ENCODE measurements at regions not wholly inside any gene's neighbourhood (a gene's known extent, or its start where the extent isn't known, plus 50 kb on each side); places are given as distances from the start of the nearest gene placed in this dataset.

DNA sequence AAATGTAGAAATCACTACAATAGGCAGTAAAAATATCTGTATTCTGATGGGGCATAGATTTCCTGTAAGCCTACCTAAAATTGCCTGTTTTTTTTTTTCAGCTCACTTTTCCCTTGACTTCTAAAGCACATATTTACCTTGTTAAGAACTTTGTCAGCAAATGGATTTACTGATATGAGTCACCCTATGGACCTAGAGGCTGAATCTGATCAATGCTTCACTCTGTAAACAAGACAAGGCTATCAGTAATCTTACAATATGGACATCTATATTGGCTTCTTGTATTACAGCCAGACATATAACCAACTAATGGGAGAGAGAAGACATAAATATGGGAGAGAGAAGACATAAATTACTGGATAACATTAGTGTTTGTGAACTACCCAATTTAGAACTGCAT is 792.7 kb upstream of the CHD1 start:
- TF ChIP-seq, protein P1, sequence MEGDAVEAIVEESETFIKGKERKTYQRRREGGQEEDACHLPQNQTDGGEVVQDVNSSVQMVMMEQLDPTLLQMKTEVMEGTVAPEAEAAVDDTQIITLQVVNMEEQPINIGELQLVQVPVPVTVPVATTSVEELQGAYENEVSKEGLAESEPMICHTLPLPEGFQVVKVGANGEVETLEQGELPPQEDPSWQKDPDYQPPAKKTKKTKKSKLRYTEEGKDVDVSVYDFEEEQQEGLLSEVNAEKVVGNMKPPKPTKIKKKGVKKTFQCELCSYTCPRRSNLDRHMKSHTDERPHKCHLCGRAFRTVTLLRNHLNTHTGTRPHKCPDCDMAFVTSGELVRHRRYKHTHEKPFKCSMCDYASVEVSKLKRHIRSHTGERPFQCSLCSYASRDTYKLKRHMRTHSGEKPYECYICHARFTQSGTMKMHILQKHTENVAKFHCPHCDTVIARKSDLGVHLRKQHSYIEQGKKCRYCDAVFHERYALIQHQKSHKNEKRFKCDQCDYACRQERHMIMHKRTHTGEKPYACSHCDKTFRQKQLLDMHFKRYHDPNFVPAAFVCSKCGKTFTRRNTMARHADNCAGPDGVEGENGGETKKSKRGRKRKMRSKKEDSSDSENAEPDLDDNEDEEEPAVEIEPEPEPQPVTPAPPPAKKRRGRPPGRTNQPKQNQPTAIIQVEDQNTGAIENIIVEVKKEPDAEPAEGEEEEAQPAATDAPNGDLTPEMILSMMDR (conservative IDR thresholded peaks at IDR 0.05 in 1 of 2, IDR thresholded peaks at IDR 0.05 in 1 of 2; ENCODE audit: extremely low read depth in 1 of 2, insufficient read depth in 1 of 2, low read depth in 1 of 2, low read length in 2 of 2): no peak
- no peak for TF ChIP-seq EZH2 (IDR thresholded peaks at IDR 0.05; ENCODE audit: borderline replicate concordance, low read length)

Measured in mammary epithelial cell (primary cell).